Endodermal cell (in vitro differentiated cells): ENCODE measurements at regions not wholly inside any gene's neighbourhood (a gene's known extent, or its start where the extent isn't known, plus 50 kb on each side); places are given as distances from the start of the nearest gene placed in this dataset.

Experiments used
- DNase-seq: peaks from one replicate; pipeline ENCODE4 v3.0.0-alpha.2; 2017
- H3K27ac ChIP-seq: 2 replicates; pipeline ENCODE4 v1.5.1; 2013; ENCODE audit warnings: mild to moderate bottlenecking, low read depth, low read length, moderate library complexity
- H3K27me3 ChIP-seq: 2 replicates; pipeline ENCODE4 v1.6.1; 2013; ENCODE audit warnings: mild to moderate bottlenecking, low read length, moderate library complexity; ENCODE audit not compliant: insufficient read depth, control insufficient read depth, poor library complexity, severe bottlenecking
- H3K36me3 ChIP-seq: 2 replicates; pipeline ENCODE4 v1.7.0; 2013; ENCODE audit warnings: mild to moderate bottlenecking, low read length, moderate library complexity; ENCODE audit not compliant: control insufficient read depth, insufficient read depth
- H3K4me1 ChIP-seq: one replicate; pipeline ENCODE4 v1.7.0; 2013; ENCODE audit warnings: low read length; ENCODE audit not compliant: control insufficient read depth, insufficient read depth
- H3K4me3 ChIP-seq: 2 replicates; pipeline ENCODE4 v1.5.1; 2013; ENCODE audit warnings: mild to moderate bottlenecking, low read length, moderate library complexity
- H3K9ac ChIP-seq: 2 replicates; pipeline ENCODE4 v1.6.1; 2013; ENCODE audit warnings: mild to moderate bottlenecking, low read length, moderate library complexity; ENCODE audit not compliant: poor library complexity, severe bottlenecking; ENCODE audit errors: extremely low read depth
- H3K9me3 ChIP-seq: 2 replicates; pipeline ENCODE4 v1.6.1; 2013; ENCODE audit warnings: mild to moderate bottlenecking, low read length, moderate library complexity; ENCODE audit not compliant: control insufficient read depth
- H3K27ac Mint-ChIP-seq: 2 replicates; pipeline ENCODE4 v1.8.0; 2020; ENCODE audit warnings: mixed read lengths
- H3K27me3 Mint-ChIP-seq: 2 replicates; pipeline ENCODE4 v1.8.0; 2021; ENCODE audit warnings: mild to moderate bottlenecking, mixed read lengths; ENCODE audit not compliant: insufficient read depth
- H3K36me3 Mint-ChIP-seq: 2 replicates; pipeline ENCODE4 v1.8.0; 2020; ENCODE audit warnings: low read depth, mixed read lengths
- H3K4me1 Mint-ChIP-seq: 2 replicates; pipeline ENCODE4 v1.8.0; 2020; ENCODE audit warnings: mixed read lengths
- H3K4me3 Mint-ChIP-seq: 2 replicates; pipeline ENCODE4 v1.8.0; 2020; ENCODE audit warnings: mild to moderate bottlenecking, moderate library complexity, mixed read lengths
- H3K9me3 Mint-ChIP-seq: 2 replicates; pipeline ENCODE4 v1.8.0; 2020; ENCODE audit warnings: mild to moderate bottlenecking, mixed read lengths
- CTCF ChIP-seq: fragments of 200-600 bp; sonication (generic); conservative IDR thresholded peaks from 2 replicates; pipeline ENCODE4 v1.5.0; 2021; ENCODE audit warnings: antibody characterized with exemption, mild to moderate bottlenecking
- WGBS, 2 experiments: methylation state at CpG; one replicate each; pipeline versions ENCODE4 v1.1.5 to v1.1.7; 2013; ENCODE audit warnings: missing lambda C conversion rate in 2 of 2, mixed read lengths in 1 of 2; ENCODE audit not compliant: insufficient coverage in 1 of 2, insufficient read length in 1 of 2; 5-methylcytosine and 5-hydroxymethylcytosine counted together

- Mint-ChIP-seq H3K9me3 (no peaks in the 10 kb centered on the region), H3K36me3 (no peaks in the 10 kb centered on the region), H3K27ac (no peak overlapping the region), H3K4me1 (no peaks in the 10 kb centered on the region), H3K27me3 (no peaks in the 10 kb centered on the region), H3K4me3 (no peak overlapping the region)
- Histone ChIP-seq H3K4me3 (no peak overlapping the region), H3K9me3 (no peaks in the 10 kb centered on the region), H3K4me1 (no peaks in the 10 kb centered on the region), H3K36me3 (no peaks in the 10 kb centered on the region), H3K9ac (no peak overlapping the region), H3K27me3 (no peaks in the 10 kb centered on the region), H3K27ac (peak overlapping the region; percentile 67)
- DNase-seq: no peak
- TF ChIP-seq CTCF: no peak
- 51 to 78% methylated on average over 2 to 4 of the region's 4 CpGs for WGBS, 2 experiments
Measured at GRCh38 chr20:52500157-52500556, 308.6 kb upstream of the ZFP64 start.

GRCh38 chr20:52497731-52498130, 306.2 kb upstream of the ZFP64 start:
- H3K9me3 ChIP-seq: no peaks in the 10 kb centered on the region
- TF ChIP-seq CTCF: no peak
- no peak for DNase-seq
- H3K4me3 Mint-ChIP-seq: no peak overlapping the region
- H3K9ac ChIP-seq: no peak overlapping the region
- no peaks in the 10 kb centered on the region for H3K4me1 Mint-ChIP-seq
- H3K4me3 ChIP-seq: no peak overlapping the region
- no peaks in the 10 kb centered on the region for H3K36me3 Mint-ChIP-seq
- WGBS, 2 experiments: 91 to 100% methylated on average over 3 of the region's 3 CpGs
- no peaks in the 10 kb centered on the region for H3K36me3 ChIP-seq
- no peak overlapping the region for H3K27ac ChIP-seq
- no peaks in the 10 kb centered on the region for H3K27me3 ChIP-seq
- H3K27me3 Mint-ChIP-seq: peaks cover 4% of the 10 kb centered on the region
- H3K4me1 ChIP-seq: no peaks in the 10 kb centered on the region
- no peaks in the 10 kb centered on the region for H3K9me3 Mint-ChIP-seq
- no peak overlapping the region for H3K27ac Mint-ChIP-seq

GRCh38 chr20:52496191-52496590, 304.6 kb upstream of the ZFP64 start:
- WGBS, 2 experiments: 85 to 87% methylated on average over 3 of the region's 3 CpGs
- no peak for TF ChIP-seq CTCF
- H3K9ac ChIP-seq: no peak overlapping the region
- H3K36me3 ChIP-seq: no peaks in the 10 kb centered on the region
- H3K4me3 Mint-ChIP-seq: no peak overlapping the region
- H3K36me3 Mint-ChIP-seq: no peaks in the 10 kb centered on the region
- no peak for DNase-seq
- H3K27ac ChIP-seq: no peak overlapping the region
- no peaks in the 10 kb centered on the region for H3K27me3 ChIP-seq
- no peaks in the 10 kb centered on the region for H3K9me3 Mint-ChIP-seq
- H3K4me1 Mint-ChIP-seq: no peaks in the 10 kb centered on the region
- no peak overlapping the region for H3K27ac Mint-ChIP-seq
- H3K4me1 ChIP-seq: no peaks in the 10 kb centered on the region
- peaks cover 4% of the 10 kb centered on the region for H3K27me3 Mint-ChIP-seq
- H3K9me3 ChIP-seq: no peaks in the 10 kb centered on the region
- H3K4me3 ChIP-seq: no peak overlapping the region
